ENCODE measurements at regions not wholly inside any gene's neighbourhood (a gene's known extent, or its start where the extent isn't known, plus 50 kb on each side); places are given as distances from the start of the nearest gene placed in this dataset.

DNA sequence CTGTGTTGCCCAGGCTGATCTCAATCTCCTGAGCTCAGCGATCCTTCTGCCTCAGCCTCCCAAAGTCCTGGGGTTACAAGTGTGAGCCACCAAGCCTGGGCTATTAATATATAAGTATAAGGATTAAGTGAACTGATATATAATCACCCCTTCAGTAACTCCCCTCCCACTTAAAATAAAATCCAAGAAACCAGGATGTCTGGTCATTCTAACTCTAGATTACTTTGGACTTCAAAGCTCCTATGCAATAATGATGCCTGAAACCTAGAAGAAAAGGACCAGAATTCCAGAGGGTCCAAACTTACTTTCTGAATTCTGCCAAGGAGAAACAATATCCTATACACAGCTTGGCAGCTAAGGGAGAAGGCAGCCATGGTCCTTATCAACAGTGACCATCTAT, 206.8 kb upstream of the ZNF217 start:
- no peaks in the 10 kb centered on the region for H3K79me2 ChIP-seq (ENCODE audit: low read depth)
- intact Hi-C loops (cut with micrococcal nuclease; ENCODE audit: unreplicated experiment) = no loop called here
- TF ChIP-seq, protein P1, sequence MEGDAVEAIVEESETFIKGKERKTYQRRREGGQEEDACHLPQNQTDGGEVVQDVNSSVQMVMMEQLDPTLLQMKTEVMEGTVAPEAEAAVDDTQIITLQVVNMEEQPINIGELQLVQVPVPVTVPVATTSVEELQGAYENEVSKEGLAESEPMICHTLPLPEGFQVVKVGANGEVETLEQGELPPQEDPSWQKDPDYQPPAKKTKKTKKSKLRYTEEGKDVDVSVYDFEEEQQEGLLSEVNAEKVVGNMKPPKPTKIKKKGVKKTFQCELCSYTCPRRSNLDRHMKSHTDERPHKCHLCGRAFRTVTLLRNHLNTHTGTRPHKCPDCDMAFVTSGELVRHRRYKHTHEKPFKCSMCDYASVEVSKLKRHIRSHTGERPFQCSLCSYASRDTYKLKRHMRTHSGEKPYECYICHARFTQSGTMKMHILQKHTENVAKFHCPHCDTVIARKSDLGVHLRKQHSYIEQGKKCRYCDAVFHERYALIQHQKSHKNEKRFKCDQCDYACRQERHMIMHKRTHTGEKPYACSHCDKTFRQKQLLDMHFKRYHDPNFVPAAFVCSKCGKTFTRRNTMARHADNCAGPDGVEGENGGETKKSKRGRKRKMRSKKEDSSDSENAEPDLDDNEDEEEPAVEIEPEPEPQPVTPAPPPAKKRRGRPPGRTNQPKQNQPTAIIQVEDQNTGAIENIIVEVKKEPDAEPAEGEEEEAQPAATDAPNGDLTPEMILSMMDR (conservative IDR thresholded peaks at IDR 0.05) = no peak
- TF ChIP-seq EZH2 (IDR thresholded peaks at IDR 0.05; ENCODE audit: low read depth) = no peak
- H2AFZ ChIP-seq = no peak overlapping the region
- DNase-seq = no peak
- no peaks in the 10 kb centered on the region for H3K9me3 ChIP-seq (ENCODE audit: insufficient read depth, low read depth)
- POLR2A ChIA-PET (ENCODE audit: unreplicated experiment) = no interaction called here
- no peaks in the 10 kb centered on the region for H4K20me1 ChIP-seq (ENCODE audit: insufficient read depth)
- CTCF ChIA-PET = no interaction called here
- no TSS peak for BruUV-seq (replicated peaks)
- H3K27ac ChIP-seq = no peak overlapping the region
- H3K4me2 ChIP-seq = no peak overlapping the region
- peaks cover 17% of the 10 kb centered on the region for H3K4me1 ChIP-seq (replicated peaks; ENCODE audit: insufficient read depth)
- H3K36me3 ChIP-seq (ENCODE audit: low read depth) = no peaks in the 10 kb centered on the region
- H3K27me3 ChIP-seq (ENCODE audit: insufficient read depth, low read depth) = no peaks in the 10 kb centered on the region
- no peak overlapping the region for H3K4me3 ChIP-seq
- H3F3A ChIP-seq (ENCODE audit: insufficient read depth, low read depth) = peaks cover 14% of the 10 kb centered on the region
- H3K9me2 ChIP-seq (ENCODE audit: insufficient read depth) = no peaks in the 10 kb centered on the region

DNA sequence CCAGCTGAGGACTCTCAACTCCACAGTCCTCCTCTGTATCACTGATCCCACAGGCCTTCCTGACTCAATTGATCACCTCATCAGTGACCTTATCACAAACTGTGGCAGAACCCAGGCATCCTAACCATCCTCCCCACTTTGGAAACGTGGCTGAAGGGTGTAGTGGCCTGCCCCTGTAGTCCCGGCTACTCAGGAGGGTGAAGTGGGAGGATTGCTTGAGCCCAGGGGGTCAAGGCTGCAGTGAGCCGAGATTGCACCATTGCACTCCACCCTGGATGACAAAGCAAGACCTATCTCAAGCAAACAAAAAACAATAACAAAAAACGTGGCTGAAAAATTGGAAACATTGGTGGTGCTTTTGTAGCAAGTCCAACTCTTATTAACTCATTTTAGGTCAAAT, 203.4 kb upstream of the ZNF217 start:
- Histone ChIP-seq H3K4me2 (no peak overlapping the region), H4K20me1 (ENCODE audit: insufficient read depth) (no peaks in the 10 kb centered on the region), H3K4me3 (no peak overlapping the region), H2AFZ (no peak overlapping the region), H3K79me2 (ENCODE audit: low read depth) (no peaks in the 10 kb centered on the region), H3K27ac (no peak overlapping the region), H3K27me3 (ENCODE audit: insufficient read depth, low read depth) (no peaks in the 10 kb centered on the region), H3K36me3 (ENCODE audit: low read depth) (no peaks in the 10 kb centered on the region), H3K9me3 (ENCODE audit: insufficient read depth, low read depth) (no peaks in the 10 kb centered on the region), H3F3A (ENCODE audit: insufficient read depth, low read depth) (peaks cover 9% of the 10 kb centered on the region; the same call in 1 of the 2 replicates), H3K4me1 (replicated peaks; ENCODE audit: insufficient read depth) (peaks cover 25% of the 10 kb centered on the region), H3K9me2 (ENCODE audit: insufficient read depth) (no peaks in the 10 kb centered on the region)
- DNase-seq = no peak
- intact Hi-C loops (cut with micrococcal nuclease; ENCODE audit: unreplicated experiment) = no loop called here
- BruUV-seq (replicated peaks) = no TSS peak
- TF ChIP-seq, protein P1 (conservative IDR thresholded peaks at IDR 0.05) = no peak
- no peak for TF ChIP-seq EZH2 (IDR thresholded peaks at IDR 0.05; ENCODE audit: low read depth)
- POLR2A ChIA-PET (ENCODE audit: unreplicated experiment) = no interaction called here
- CTCF ChIA-PET = no interaction called here

DNA sequence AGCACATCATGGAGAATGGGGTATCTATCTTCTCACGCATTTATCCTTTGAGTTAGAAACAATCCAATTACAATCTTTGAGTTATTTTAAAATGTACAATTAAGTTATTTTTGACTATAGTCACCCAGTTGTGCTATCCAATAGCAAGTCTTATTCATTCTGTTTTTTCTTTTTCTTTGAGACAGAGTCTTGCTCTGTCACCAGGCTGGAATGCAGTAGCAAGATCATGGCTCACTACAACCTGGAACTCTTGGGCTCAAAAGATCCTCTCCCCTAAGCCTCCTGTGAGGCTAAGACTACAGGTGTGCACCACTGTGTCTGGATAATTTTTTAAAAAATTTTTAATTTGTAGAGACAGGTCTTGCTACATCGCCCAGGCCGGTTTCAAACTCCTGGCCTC, 201.5 kb upstream of the ZNF217 start:
- Histone ChIP-seq H3K9me3 (ENCODE audit: insufficient read depth, low read depth) (no peaks in the 10 kb centered on the region), H3K4me3 (no peak overlapping the region), H3F3A (ENCODE audit: insufficient read depth, low read depth) (peaks cover 18% of the 10 kb centered on the region; the same call in 1 of the 2 replicates), H3K27ac (no peak overlapping the region), H3K79me2 (ENCODE audit: low read depth) (no peaks in the 10 kb centered on the region), H4K20me1 (ENCODE audit: insufficient read depth) (no peaks in the 10 kb centered on the region), H3K4me1 (replicated peaks; ENCODE audit: insufficient read depth) (peaks cover 36% of the 10 kb centered on the region), H3K27me3 (ENCODE audit: insufficient read depth, low read depth) (no peaks in the 10 kb centered on the region), H3K9me2 (ENCODE audit: insufficient read depth) (no peaks in the 10 kb centered on the region), H3K36me3 (ENCODE audit: low read depth) (no peaks in the 10 kb centered on the region), H2AFZ (no peak overlapping the region), H3K4me2 (no peak overlapping the region)
- TF ChIP-seq EZH2 (IDR thresholded peaks at IDR 0.05; ENCODE audit: low read depth) = no peak
- TF ChIP-seq, protein P1 (conservative IDR thresholded peaks at IDR 0.05) = no peak
- intact Hi-C loops (cut with micrococcal nuclease; ENCODE audit: unreplicated experiment) = no loop called here
- ChIA-PET POLR2A (ENCODE audit: unreplicated experiment) (interaction anchor here (0.6 kb wide), 1 partner anchor 28 kb away, joined by 3 read pairs; no protein-coding TSS in a partner anchor), CTCF (no interaction called here)
- peak in 1 of 2 experiments; percentile 38 for DNase-seq
- BruUV-seq (replicated peaks) = no TSS peak
